ENCODE measurements at regions not wholly inside any gene's neighbourhood (a gene's known extent, or its start where the extent isn't known, plus 50 kb on each side); places are given as distances from the start of the nearest gene placed in this dataset.

DNA sequence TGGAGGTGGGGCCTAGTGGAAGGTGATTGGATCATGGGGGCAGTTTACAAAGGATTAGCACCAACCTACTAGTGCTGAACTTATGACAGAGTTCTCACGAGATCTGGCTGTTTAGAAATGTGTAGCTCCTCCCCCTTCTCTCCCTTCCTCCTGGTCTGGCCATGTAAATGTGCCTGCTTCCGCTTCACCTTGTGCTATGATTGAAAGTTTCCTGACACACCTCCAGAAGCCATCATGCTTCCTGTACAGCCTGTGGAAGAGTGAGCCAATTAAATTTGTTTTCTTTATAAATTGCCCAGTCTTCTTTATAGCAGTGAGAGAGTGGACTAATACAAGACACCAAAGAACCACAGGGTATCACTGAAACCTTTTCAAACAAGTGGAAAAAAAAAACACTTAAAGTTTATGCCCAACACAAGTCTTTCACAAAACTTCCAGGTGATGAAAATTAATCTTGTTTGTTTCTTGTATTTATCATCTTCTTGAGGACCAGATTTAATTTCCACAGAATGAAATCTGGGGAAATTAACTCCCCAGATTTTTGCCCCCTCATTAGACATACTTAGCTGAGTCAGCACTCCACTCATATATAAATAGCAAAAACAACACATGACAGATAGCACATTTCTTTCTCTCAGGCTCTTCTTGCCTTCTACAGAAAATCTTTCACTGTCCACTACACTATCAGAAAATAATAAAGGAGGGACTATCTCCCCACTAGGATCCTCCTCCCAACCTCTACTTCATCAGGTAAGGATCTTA lies 847.2 kb downstream of the TUSC7 start:
- TF ChIP-seq ARNT (IDR thresholded peaks at IDR 0.05) (no peak), SUZ12 (IDR thresholded peaks at IDR 0.05) (no peak)
